Stomach (tissue), 8 donors: ENCODE measurements at regions not wholly inside any gene's neighbourhood (a gene's known extent, or its start where the extent isn't known, plus 50 kb on each side); places are given as distances from the start of the nearest gene placed in this dataset.
"Not testable (repeated sequence)": the region's sequence is repeated elsewhere in the genome, so short reads cannot be mapped to it uniquely, and the experiment has no call there.

Experiments used
- DNase-seq, 2 donors: peaks; one replicate each; pipeline versions ENCODE4 v3.0.0 to v3.0.0-alpha.2; 2013 to 2019
- H3K27ac ChIP-seq, 5 donors: fragments of 200-600 bp in 4 of 5; sonication (generic) in 4 of 5; one replicate each; pipeline ENCODE4 v1.5.1; 2013 to 2019; ENCODE audit warnings: mild to moderate bottlenecking in 1 of 5, moderate library complexity in 1 of 5
- H3K27me3 ChIP-seq, 3 donors: fragments of 200-600 bp; sonication (generic); one replicate each; pipeline ENCODE4 v1.5.1; 2017 to 2019; ENCODE audit warnings: mixed run types in 1 of 3
- H3K36me3 ChIP-seq, 4 donors: fragments of 200-600 bp; sonication (generic); 1 replicate in 3 of 4; 2 replicates in 1 of 4; pipeline ENCODE4 v1.5.1; 2016 to 2019
- H3K4me1 ChIP-seq, 4 donors: fragments of 200-600 bp; sonication (generic); one replicate each; pipeline ENCODE4 v1.5.1; 2016 to 2019
- H3K4me3 ChIP-seq, 4 donors: fragments of 200-600 bp; sonication (generic) in 3 of 4; one replicate each; pipeline ENCODE4 v1.5.1; 2016 to 2019; ENCODE audit warnings: mild to moderate bottlenecking in 1 of 4
- H3K9me3 ChIP-seq, 4 donors: fragments of 200-600 bp; sonication (generic); one replicate each; pipeline ENCODE4 v1.5.1; 2016 to 2019
- EP300 ChIP-seq: sonication (generic); formaldehyde crosslinking; IDR thresholded peaks from one replicate; pipeline ENCODE4 v1.6.1; 2017; ENCODE audit warnings: antibody characterized with exemption
- POLR2A ChIP-seq, 4 donors: fragments of 450-650 bp; IDR thresholded peaks; one replicate each; pipeline ENCODE4 v1.6.1; 2016; ENCODE audit warnings: antibody characterized with exemption in 4 of 4, control low read depth in 2 of 4, mild to moderate bottlenecking in 1 of 4, moderate library complexity in 1 of 4
- POLR2AphosphoS5 ChIP-seq, 3 donors: sonication (generic); formaldehyde crosslinking; IDR thresholded peaks; one replicate each; pipeline ENCODE4 v1.6.1; 2016; ENCODE audit warnings: antibody characterized with exemption in 3 of 3
- WGBS, 5 donors: extraction: QIAGEN DNeasy Blood & Tissue Kit in 3 of 5; methylation state at CpG; one replicate each; pipeline versions ENCODE4 v1.1.5 to v1.1.7; 2013 to 2018; 5-methylcytosine and 5-hydroxymethylcytosine counted together
- intact Hi-C: fragments of 100-400 bp; cut with DNase I; formaldehyde crosslinking; loops from one replicate; pipeline ENCODE4 v1.15.1; 2023; ENCODE audit warnings: low total_unique reads
- TF ChIP-seq, protein P1 (sequence below), 7 experiments: fragments of 450-650 bp in 4 of 7; fragments of 200-600 bp in 3 of 7; sonication (generic) in 3 of 7; IDR thresholded peaks; one replicate each; pipeline ENCODE4 v1.5.1; 2016 to 2019; ENCODE audit warnings: antibody characterized with exemption in 7 of 7, control low read depth in 2 of 7, mild to moderate bottlenecking in 1 of 7
- donor health status: healthy with polysubstance abuse.
- donor health status: Bipolar disorder and iron deficiency.
- donor health status: healthy.

DNA sequence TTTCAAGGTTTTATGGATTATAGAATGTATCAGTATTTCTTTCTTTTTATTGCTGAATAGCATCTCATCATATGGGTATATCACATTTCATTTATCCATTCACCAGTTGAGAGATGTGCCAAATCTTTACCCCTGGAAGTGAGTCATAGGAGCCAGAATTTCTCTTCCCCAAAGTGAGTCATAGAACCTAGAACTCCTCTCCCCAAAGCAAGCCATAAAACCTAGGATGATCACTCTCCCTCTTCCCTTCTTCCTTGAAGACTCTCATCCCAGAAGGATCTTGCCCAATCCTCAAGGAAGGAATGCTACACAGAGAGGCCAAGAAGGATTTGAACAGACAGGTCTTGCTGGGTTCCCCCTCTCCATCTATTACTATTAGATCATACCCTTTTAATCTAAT, 199.9 kb downstream of the EVX1 start:
- DNase-seq, result no peak
- no peak overlapping the region for H3K27ac ChIP-seq
- H3K27me3 ChIP-seq, result no peaks in the 10 kb centered on the region
- intact Hi-C loops, result no loop called here
- TF ChIP-seq, protein P1, sequence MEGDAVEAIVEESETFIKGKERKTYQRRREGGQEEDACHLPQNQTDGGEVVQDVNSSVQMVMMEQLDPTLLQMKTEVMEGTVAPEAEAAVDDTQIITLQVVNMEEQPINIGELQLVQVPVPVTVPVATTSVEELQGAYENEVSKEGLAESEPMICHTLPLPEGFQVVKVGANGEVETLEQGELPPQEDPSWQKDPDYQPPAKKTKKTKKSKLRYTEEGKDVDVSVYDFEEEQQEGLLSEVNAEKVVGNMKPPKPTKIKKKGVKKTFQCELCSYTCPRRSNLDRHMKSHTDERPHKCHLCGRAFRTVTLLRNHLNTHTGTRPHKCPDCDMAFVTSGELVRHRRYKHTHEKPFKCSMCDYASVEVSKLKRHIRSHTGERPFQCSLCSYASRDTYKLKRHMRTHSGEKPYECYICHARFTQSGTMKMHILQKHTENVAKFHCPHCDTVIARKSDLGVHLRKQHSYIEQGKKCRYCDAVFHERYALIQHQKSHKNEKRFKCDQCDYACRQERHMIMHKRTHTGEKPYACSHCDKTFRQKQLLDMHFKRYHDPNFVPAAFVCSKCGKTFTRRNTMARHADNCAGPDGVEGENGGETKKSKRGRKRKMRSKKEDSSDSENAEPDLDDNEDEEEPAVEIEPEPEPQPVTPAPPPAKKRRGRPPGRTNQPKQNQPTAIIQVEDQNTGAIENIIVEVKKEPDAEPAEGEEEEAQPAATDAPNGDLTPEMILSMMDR (IDR thresholded peaks at IDR 0.05), result no peak
- no peak for TF ChIP-seq POLR2A (IDR thresholded peaks at IDR 0.05)
- TF ChIP-seq POLR2AphosphoS5 (IDR thresholded peaks at IDR 0.05), result no peak
- no peak for TF ChIP-seq EP300
- H3K4me3 ChIP-seq, result no peak overlapping the region
- no peaks in the 10 kb centered on the region for H3K36me3 ChIP-seq
- no peaks in the 10 kb centered on the region for H3K9me3 ChIP-seq
- no peaks in the 10 kb centered on the region for H3K4me1 ChIP-seq

DNA sequence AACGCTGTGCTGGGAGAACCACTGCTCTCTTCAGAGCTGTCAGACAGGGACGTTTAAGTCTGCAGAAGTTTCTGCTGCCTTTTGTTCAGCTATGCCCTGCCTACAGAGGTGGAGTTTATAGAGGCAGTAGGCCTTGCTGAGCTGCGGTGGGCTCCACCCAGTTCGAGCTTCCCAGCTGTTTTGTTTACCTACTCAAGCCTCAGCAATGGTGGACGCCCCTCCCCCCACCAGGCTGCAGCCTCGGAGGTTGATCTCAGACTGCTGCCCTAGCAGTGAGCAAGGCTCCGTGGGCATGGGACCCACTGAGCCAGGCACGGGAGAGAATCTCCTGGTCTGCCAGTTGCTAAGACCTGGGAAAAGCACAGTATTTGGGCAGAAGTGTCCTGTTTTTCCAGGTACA, 206.4 kb downstream of the EVX1 start:
- peak in 1 of 2 donors; percentile 54 for DNase-seq
- H3K9me3 ChIP-seq, H3K27ac ChIP-seq, H3K4me3 ChIP-seq, H3K36me3 ChIP-seq, H3K4me1 ChIP-seq, intact Hi-C loops: not testable (repeated sequence)
- H3K27me3 ChIP-seq, result peaks cover 0 to 19% (median 4%) of the 10 kb centered on the region in 3 donors
- 18 to 35% (median 26%) methylated on average over 8 of the region's 8 CpGs for WGBS, 5 donors

DNA sequence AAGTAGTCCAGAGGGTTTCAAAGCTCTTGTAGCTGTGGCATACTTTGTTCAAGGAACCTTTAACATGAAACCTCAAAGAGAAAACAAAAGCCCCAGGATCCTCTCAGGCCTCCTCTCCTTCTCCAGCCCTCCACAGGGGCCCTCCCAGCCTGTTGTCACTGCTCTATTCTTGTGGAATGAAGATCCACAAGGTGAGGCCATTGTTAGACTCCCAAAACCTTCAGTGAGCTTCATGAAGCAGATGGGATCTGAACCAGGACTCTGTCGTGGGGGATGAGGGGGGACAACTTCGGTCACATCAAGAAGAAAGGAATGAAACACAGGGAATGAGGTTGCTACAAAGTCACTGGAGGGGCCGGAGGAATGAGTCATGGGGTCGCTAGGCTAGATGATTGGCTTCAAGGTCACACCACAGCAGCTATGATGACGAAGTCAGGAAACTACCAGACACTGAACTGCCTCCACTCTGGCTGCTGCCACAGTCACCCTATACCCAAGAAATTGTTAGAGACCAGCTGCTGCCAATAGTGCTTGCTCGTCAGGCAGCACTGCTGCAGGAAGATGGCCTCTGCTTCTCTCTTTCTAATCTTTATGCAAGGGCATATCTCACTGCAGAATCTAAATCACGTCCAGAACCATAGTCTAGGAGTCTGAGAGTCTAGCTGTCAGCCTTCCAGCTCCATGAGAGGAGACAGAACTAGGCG, 208.8 kb downstream of the HIBADH start:
- DNase-seq, result no peak
- no peaks in the 10 kb centered on the region for H3K4me1 ChIP-seq
- intact Hi-C loops, result no loop called here
- peaks cover 0 to 17% (median 4%) of the 10 kb centered on the region in 3 donors for H3K27me3 ChIP-seq
- WGBS, 5 donors, result 67 to 73% (median 72%) methylated on average over 8 of the region's 8 CpGs
- TF ChIP-seq POLR2A (IDR thresholded peaks at IDR 0.05) (no peak), EP300 (no peak), POLR2AphosphoS5 (IDR thresholded peaks at IDR 0.05) (no peak)
- TF ChIP-seq, protein P1 (IDR thresholded peaks at IDR 0.05), result no peak
- H3K36me3 ChIP-seq, result no peaks in the 10 kb centered on the region
- H3K4me3 ChIP-seq, result no peak overlapping the region
- no peak overlapping the region for H3K27ac ChIP-seq
- no peaks in the 10 kb centered on the region for H3K9me3 ChIP-seq

DNA sequence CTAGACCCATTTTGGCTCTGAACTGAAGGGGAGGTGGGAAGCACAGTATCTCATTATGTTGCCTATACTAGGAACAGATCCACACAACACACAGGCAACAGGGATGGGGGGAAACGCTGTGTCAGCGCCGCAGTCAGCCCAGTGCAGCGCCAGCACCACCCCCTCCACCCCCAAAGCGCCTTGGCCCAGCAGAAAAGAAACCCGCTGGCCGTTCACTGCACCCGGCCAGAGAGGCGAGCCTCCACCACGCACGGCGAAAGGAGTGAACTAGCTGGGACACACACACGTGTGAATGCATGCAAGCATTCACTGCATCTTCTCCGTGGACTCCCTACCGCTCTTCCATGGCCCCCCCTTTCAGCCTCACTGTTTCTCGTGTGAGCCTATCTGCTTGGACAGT, 205.6 kb downstream of the HIBADH start:
- intact Hi-C loops, H3K36me3 ChIP-seq, H3K27me3 ChIP-seq, H3K9me3 ChIP-seq, H3K4me1 ChIP-seq, H3K27ac ChIP-seq, DNase-seq: not testable (repeated sequence)
- WGBS, 5 donors, result 22 to 96% (median 90%) methylated on average over 3 to 16 of the region's 16 CpGs
- H3K4me3 ChIP-seq, result peak overlapping the region in 2 of 4 donors; percentile 1 to 12

DNA sequence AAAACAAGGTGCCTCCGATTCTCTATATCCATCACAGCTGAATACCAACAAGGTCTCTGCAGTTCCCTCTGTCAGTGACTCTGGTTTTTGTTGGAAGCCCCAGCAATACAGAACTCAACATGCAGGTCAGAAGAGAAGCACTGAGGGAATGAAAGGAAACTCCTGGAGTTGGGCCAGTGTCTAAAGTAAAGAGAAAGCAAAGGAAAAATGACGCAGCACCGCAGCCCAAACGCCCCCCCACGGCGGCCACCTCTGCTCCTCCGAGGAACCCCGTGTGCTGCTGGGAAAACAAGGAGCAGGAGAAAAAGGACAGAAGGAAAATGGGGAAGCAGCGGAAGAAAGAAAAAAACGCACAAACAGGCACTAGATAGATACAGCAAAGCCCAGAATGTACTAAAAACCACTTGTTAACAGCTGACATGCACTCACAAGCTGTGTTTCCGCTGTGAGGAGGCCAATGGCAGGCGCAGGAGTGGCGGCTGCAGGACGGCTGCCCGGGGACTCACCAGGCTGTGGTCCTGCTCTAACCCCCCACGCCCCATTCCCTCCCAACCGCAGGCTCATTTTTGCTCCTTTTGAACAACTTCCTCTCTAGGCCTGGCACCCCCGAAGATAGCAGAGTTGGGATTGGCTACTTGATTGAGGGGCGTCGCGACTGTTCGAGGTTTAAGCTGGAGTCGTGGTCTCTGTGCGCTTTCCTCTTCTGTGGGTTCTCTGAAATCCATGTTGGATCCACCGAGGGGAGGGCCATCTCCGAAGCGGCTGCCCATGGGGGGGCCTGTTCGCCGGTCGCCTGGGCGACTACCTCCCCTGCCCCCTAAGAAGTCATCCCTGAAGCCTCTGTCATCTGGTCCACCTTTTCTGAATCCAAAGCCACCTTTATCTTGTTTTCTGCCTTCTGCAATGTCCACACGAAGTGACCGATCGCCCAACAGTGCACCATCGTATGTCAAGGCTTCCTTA, 204.8 kb downstream of the HIBADH start:
- H3K36me3 ChIP-seq, H3K27ac ChIP-seq, intact Hi-C loops, H3K4me1 ChIP-seq, H3K9me3 ChIP-seq: not testable (repeated sequence)
- WGBS, 5 donors, result 75 to 90% (median 79%) methylated on average over 28 to 30 of the region's 35 CpGs
- DNase-seq, result peak in 1 of 2 donors; percentile 33
- peaks cover 0 to 15% (median 0%) of the 10 kb centered on the region in 3 donors for H3K27me3 ChIP-seq
- H3K4me3 ChIP-seq, result peak overlapping the region in 2 of 4 donors; percentile 1 to 12
